Fibroblast of the conjunctiva (primary cell): ENCODE measurements at regions not wholly inside any gene's neighbourhood (a gene's known extent, or its start where the extent isn't known, plus 50 kb on each side); places are given as distances from the start of the nearest gene placed in this dataset.
"Not testable (repeated sequence)": the region's sequence is repeated elsewhere in the genome, so short reads cannot be mapped to it uniquely, and the experiment has no call there.

Experiments used
- DNase-seq: peaks from one replicate; pipeline ENCODE4 v3.0.0-alpha.2; 2010; ENCODE audit warnings: low read depth

DNA sequence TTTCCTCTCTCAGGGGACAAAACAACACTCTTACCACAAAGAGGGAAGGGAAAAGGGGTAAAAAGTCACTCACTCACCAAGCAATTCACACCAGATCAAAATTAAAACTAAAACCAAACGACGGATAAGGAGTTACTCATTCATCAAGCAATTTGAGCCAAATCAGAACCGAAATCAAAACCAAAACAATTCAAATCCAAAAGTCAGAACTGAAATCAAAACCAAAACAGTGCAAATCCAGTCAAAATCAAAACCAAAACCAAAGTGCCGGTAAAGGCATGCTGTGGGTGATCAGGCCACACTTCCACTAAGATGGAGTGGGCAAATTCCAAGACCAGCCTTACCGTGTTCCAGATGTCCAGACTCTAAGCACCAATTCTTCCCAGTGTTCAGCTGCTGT is 717.9 kb downstream of the AMY1C start:
- no peak for DNase-seq

DNA sequence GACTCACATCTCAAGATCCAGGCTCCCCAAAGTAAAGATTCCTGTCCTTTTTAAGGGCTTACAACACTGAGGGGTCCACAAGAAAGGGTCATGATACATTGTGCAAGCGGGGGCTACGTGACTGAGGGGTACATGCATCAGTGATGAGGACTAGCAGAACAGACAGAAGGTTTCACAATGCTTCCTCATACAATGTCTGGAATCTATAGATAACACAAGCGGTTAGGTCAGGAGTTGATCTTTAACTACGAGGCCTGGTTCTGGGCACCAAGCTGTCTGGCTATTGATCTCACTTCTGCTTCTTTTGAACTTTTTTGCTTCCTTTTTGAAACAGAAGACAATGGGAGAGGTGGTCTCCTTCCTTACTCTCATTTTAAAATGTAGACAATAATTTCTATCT is 718.6 kb downstream of the AMY1C start:
- no peak for DNase-seq

DNA sequence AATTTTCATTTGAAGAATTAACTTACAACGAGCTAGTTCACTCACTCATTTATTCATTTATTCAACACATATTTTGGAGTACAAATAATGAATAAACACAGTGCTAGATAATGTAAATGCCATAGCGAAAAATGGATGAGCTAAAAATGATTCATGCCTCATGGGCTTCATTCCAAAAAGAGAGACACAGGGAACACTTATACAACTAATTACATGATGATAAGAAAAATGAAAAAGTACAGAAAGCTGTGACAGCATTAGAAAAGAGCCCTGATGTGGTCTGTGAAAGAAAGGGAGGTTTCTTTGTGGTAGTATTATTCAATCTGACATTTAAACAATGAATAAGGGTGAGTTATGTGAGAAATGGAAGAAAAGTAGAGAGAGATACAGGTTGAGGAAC is 726.4 kb downstream of the AMY1C start:
- no peak for DNase-seq

DNA sequence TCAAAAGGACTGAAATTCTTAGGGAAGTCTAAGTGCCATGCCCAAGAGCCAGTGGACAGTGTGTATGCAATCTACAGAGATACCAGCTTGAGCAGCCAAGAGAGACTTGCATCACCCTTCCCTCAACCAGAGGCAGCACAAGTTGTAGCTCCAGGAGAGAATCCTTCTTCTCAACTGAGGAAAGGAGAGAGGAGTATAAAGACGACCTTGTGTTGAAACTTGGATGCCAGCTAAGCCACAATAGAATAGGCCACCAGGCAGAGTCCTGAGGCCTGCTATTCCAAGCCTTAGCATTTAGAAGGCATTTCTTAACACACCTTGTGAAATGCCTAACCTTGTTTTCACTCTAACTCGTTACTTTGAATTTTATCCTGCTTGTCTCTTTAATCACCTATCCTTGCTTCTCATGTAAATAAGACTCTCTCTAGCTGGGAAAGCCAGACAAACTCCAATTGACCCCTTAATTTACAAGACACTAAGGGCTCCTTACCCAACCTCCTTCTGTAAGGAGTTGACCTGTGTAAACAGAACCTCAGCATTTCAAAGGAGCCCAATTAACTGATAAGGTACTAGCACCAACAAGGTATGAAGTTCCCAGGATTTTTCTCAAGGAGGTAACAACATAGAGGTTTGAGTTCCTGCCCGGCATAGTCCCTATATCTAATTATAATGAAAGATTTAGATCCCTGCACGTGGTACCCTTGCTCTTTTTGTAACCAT is 738.8 kb downstream of the AMY1C start:
- no peak for DNase-seq

DNA sequence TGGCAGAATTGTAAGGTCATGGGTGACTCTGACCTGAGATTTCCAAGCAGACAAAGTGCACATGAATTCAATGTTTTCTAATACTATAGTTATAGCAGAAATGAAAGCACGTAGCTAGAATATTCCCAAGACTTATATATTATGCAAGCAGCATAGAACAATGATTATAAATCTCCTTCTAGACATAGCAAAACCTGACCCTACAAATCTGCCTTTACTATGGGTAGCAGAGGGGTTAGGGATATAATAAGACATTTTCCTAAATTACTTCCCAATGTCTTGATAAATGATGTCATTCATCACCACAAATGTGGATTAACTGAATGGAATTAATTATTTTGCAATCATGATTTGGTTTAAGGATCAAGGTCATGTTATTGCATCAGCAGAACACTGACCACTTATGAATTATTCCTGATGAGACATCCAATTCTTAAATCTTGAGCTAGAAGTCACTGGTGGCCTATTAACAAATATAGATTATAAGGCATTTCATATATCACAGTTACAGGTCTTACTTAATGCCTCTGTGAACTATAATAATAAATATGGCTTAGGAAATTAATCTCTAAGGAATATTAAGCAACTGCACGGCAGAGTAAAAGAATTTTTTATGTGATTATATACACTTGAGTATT is 776.6 kb downstream of the AMY1C start:
- DNase-seq: no peak

DNA sequence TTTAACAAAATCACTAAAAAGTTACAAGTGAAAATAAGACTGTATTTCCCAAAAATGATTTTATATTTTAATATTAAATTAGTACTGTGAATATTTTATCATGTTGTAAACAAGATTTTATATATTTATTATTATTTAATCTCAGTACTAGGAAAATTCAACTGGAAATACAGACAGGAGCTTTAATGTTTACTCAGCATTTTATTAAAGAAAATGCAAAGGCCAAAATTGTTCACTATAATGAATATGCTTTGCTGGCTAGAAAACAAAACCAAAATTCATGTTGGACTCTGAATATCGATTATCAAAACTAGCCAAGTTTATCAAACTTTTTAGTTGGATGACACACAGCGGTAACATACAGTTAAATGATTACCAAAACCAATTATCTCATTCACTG is 782.3 kb downstream of the AMY1C start:
- DNase-seq: no peak

DNA sequence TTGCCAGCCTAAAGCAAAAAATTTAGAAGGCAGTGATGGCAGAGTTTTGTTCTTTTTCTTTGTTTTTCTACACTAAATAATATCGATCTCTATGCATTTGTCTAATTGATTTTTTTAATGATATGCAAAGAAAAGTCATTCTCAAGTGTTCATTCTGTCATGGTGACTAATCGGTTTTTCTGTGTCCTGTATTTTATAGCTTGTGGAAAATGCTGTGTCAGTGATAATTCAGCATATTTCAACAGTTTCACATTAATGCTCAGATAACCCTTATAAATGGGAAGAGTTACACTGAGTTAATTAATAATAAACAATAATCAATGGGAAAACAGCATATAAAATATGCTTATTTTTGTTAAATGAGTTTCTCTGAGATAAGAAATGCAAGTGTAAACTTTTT is 824.9 kb downstream of the AMY1C start:
- DNase-seq: no peak

DNA sequence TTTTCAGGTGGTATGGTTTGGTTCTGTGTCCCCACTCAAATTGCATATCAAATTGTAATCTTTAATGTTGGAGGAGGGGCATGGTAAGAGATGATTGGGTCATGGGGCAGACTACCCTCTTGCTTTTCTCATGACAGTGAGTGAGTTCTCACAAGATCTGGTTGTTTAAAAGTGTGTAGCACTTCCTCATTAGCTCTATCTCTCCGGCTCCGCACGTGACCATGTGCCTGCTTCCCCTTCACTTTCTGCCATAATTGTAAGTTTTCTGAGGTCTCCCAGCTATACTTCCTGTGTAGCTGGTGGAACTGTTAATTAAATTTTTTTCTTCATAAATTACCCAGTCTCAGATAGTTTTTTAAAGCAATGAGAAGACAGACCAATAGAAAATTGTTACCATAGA is 843.2 kb downstream of the AMY1C start:
- no peak for DNase-seq

DNA sequence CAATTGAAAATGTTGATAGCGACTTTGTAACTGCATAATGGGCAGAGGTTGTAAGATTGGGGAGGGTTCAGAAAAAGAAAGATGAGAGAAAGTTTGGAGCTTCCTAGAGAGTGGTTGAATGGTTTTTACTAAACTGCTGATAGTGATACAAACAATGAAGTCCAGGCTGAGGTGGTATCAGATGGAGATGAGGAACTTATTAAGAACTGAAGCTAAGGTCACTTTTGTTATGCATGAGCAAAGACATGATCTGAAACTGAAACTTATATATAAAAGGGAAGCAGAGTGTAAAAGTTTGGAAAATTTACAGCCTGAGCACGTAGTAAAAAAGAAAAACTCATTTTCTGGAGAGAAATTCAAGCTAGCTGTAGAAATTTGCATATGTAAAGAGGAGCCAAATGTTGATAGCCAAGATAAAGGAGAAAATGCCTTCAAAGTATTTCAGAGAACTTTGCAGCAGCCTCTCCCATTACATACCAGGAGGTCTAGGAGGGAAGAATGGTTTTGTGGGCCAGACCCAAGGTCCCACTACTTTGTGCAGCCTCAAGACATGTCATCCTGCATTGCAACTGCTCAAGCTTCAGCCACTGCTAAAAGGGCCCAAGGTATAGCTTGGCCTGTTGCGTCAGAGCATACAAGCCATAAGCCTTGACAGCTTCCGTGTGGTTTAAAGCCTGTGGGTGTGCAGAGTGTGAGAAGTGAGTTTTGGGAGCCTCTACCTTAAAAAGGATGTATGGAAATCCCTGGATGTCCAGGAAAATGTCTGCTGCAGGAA is 843.9 kb downstream of the AMY1C start:
- no peak for DNase-seq

DNA sequence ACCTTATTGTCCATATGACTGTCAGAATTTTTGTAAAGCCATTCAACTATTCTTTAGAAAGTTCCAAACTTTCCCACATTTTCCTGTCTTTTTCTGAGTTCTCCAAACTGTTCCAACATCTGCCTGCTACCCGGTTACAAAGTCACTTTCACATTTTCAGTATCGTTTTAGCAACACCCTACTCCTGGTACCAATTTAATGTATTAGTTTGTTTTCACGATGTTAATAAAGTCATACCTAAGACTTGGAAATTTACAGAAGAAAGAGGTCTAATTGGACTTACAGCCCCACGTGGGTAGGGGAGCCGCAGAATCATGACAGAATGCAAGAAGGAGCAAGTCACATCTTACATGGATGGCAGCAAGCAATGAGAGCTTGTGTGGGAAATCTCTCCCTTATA is 867.8 kb downstream of the AMY1C start:
- no peak for DNase-seq

DNA sequence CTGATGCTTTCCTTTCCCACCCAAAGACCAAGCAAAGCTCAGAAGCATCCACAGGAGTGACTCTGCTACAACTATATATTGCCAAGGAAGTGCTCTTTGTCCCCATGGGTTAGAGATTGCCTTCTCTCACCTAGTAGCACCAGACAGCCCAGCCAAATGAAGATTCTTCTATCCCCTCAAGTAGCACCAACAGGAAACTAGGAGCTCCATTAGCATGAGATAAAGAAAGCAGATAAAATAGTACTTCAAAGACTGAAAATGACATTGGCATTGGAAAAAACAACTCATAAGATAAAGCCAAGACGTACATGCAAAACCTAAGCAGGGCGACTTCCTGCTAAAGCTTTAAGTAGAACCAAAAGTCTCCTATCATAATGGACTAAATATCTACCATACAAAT is 871.5 kb downstream of the AMY1C start:
- no peak for DNase-seq

DNA sequence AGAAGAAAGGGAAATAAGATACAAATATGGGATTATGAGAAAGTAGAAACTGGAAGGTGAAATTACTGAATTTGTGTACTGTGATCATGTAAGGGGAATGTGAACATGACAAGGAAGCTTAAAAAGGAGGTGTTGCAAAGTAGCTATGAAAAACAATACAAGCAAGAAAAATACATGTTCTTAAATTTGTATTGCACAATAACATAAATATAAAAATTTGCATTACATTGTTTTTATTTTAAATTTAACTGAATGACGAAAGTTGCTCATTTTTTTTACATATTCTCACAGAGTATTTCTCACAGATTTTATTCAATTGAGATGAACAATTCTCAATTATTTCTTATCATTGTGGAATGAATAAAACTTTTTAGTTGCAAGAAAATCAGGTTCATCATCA is 874.8 kb downstream of the AMY1C start:
- DNase-seq: no peak

DNA sequence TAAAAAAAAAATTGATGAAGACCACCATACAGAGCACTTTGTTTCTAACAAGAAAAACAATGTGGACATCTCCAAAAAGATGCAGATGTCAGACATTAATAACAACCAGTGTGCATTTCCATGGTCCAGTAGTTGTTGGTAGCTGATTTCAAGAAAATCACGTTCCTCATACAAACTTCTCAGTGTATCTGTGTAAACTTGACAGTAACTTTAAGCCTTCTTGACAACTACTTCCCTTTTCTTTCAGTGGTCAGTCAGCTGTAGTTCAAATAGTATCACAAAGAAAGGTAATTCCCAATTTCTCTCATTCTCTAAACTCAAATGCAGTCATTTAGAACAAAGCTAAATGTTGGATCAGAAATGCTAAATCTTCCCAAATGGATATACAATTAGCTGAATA is 879.9 kb downstream of the AMY1C start:
- DNase-seq: no peak

DNA sequence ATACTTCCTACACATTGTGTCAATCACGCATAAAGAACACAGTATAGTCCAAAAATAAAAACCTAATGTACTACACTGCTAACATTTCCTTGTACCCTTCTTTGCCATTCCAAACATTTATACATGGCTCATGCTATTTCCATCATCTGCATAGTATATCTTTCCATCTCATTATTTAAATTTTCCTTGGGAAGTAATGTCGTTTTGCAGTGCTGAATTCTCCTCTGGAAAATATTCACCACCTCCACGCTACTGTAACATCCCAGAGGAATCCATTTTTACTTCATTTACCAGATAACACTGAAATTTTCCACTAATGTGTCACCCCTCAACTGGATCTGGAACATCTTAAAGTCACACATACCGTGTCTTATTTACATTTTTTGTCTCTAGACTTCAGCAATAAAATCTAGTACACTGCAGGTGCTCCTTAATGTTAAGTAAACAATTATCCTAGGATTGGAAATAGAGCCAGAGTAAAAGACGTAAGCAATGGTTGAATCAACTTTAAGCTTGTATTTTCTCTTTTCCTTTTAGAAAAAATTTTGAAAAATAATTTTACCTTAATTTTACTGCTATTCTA is 881.0 kb downstream of the AMY1C start:
- DNase-seq: no peak

DNA sequence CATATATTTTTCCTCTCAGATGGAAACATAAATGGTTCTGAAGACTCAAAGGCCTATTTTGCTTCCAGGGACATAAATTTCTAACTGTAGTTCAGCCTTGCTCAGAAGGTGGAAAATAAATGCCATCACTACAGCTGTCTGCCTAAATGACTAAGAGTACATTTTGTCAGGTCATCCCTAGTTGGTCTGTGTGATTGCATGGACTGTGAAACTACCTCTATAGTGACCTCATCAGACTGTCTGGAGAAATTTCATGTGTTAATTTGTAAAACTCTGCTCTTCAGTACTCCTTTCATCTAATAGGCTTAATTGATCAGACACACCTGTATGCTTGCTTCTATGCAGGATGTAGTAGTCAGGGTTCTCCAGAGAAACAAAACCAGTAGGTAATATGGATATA is 886.9 kb downstream of the AMY1C start:
- DNase-seq: no peak

DNA sequence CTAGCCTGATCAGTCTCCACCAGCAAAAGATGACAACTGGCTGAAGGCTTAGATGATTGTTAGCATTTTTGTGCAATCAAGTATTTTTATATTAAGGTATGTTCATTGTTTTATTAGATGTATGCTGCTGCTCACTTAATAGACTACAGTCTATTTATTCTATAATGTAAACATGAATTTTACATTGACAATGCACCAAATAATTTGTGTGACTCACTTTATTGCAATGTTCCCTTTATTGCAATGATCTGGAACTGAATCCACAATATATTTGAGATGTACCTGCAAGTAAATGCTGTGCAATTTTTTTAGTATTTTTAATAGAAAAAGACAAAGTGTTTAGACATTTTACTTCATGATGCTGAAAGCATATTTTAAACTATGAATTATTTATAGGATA is 896.5 kb downstream of the AMY1C start:
- DNase-seq: no peak

DNA sequence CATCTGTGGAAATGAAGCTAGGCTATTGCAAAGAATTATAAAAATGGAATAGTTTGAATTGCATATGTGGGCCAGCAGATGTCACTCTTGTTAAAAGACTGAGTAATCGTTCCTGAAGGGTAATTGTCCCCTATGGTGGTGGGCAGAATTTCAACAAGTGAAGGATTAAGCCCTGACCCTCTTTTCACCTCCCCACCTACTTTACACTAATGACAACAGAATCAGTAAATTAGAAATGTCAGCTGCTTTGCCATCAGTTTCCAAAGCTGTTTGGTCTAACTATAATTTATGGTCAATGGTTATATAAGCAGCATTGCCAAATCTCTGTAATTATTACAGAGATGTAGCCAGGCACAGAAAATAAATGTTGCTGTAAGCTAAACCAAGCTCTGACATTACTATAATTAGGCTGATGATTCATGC is 898.6 kb downstream of the AMY1C start:
- DNase-seq: peak; percentile 0

DNA sequence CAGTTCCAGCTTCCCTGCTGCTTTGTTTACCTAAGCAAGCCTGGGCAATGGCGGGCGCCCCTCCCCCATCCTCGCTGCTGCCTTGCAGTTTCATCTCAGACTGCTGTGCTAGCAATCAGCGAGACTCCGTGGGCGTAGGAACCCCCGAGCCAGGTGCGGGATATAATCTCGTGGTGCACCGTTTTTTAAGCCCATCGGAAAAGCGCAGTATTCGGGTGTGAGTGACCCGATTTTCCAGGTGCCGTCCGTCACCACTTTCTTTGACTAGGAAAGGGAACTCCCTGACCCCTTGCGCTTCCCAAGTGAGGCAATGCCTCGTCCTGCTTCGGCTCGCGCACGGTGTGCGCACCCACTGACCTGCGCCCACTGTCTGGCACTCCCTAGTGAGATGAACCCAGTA is 914.7 kb downstream of the AMY1C start:
- not testable (repeated sequence) for DNase-seq

DNA sequence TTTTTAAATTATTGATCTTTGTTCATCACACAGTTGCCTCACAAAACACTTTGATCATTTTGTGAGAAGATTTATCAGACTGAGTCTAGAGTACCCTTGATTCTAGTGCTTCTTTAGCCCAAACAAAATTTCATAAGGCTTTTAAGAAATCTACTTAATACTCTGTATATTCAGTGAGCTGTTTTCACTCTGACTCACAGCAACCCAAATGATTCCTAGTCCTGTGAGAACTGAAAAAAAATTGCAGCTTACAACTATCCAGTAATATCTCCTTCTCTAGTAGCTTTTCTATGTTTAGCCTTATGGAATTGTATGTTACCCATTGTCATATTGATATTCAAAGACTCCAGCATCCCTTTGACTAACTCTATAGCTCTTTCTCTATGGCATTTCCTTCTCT is 915.6 kb downstream of the AMY1C start:
- no peak for DNase-seq

DNA sequence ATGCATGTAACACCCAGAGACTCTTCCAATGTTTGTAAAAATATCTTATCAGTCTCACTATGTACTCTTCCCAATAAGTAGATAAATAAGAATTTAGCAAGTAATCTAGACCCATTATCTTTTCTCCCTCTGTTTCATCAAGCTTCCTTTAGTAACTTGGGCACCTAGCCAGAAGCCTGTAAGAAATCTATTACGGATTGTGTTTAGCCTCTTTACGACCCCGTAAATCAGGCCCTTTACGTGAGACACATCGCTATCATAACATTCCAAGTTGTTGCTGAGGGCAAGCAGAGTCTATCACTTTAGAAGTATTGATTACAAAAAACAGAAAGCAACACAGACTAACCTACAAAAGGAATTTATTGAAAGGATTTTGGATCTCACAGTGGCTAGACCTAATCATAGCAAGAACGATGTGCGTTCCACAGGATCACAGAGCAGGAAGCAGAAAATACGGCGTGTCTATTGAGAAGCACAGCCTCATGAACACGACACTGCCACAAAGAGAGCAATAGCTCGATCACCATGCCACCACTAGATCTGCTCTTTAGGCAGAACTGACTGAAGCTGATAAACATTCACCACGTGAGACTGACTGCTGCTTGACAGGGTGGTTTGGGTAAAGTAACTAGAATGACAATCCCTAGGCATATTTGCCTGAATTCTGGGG is 922.1 kb downstream of the AMY1C start:
- DNase-seq: no peak

DNA sequence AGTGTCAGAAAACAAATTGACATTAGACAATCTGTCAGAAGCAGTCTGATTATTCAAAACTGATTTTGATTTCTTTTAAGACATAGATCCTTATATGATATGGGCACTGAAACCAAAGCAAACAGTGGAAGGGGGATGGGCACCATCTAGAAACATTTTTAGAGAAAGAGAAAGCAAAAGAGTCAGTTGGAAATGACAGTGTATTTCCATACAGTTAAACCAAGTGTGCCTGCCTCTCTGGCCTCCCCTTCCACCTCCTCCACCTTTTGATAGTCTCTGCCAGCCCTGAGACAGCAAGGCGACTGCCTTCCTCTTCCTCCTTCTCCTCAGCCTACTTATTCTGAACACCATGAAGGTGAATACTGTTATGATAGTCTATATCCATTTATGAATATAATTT is 949.7 kb downstream of the AMY1C start:
- no peak for DNase-seq

DNA sequence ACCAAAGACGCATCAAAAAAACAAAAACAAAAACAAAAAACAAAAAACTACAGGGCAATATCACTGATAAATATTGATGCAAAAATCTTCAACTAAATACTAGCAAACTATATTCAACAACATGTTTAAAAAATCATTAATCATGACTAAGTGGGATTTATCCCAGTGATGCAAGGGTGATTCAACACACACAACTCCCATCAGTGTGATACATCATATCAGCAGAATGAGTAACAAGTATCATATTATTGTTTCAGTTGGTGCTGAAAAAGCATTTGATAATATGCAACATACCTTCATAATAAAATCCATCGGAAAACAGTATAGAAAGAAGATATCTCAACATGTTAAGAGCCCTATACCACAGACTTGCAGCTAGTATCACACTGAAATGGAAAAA is 953.0 kb downstream of the AMY1C start:
- no peak for DNase-seq
